ENCODE measurements at regions not wholly inside any gene's neighbourhood (a gene's known extent, or its start where the extent isn't known, plus 50 kb on each side); places are given as distances from the start of the nearest gene placed in this dataset.
"Not testable (repeated sequence)": the region's sequence is repeated elsewhere in the genome, so short reads cannot be mapped to it uniquely, and the experiment has no call there.

- POLR2A ChIA-PET; H3K36me3 Mint-ChIP-seq; H3K27ac Mint-ChIP-seq; H3K27me3 Mint-ChIP-seq; H3K9me3 Mint-ChIP-seq; DNase-seq; H3K4me3 Mint-ChIP-seq; CTCF ChIA-PET; intact Hi-C loops (cut with micrococcal nuclease): not testable (repeated sequence)
- peaks cover 11% of the 10 kb centered on the region for H3K4me1 Mint-ChIP-seq (ENCODE audit: low read depth)
These were observed 164.3 kb downstream of the VSIG4 start for GRCh38 chrX:65875614-65876013.

- Mint-ChIP-seq H3K27me3 (no peaks in the 10 kb centered on the region), H3K4me3 (no peak overlapping the region), H3K36me3 (no peaks in the 10 kb centered on the region), H3K4me1 (ENCODE audit: low read depth) (peaks cover 9% of the 10 kb centered on the region), H3K27ac (no peak overlapping the region), H3K9me3 (peaks cover 2% of the 10 kb centered on the region)
- intact Hi-C loops (cut with micrococcal nuclease) = no loop called here
- POLR2A ChIA-PET = no interaction called here
- no peak for DNase-seq
- CTCF ChIA-PET = no interaction called here
These were observed 165.1 kb downstream of the VSIG4 start for GRCh38 chrX:65874765-65875164.

GRCh38 chrX:65874110-65874509, 165.8 kb downstream of the VSIG4 start:
- Mint-ChIP-seq H3K4me1 (ENCODE audit: low read depth) (peaks cover 9% of the 10 kb centered on the region), H3K27me3 (no peaks in the 10 kb centered on the region), H3K9me3 (peaks cover 2% of the 10 kb centered on the region), H3K36me3 (no peaks in the 10 kb centered on the region), H3K27ac (no peak overlapping the region), H3K4me3 (no peak overlapping the region)
- ChIA-PET CTCF (no interaction called here), POLR2A (no interaction called here)
- intact Hi-C loops (cut with micrococcal nuclease) = no loop called here
- no peak for DNase-seq

GRCh38 chrX:65873385-65873784, 166.5 kb downstream of the VSIG4 start:
- Mint-ChIP-seq H3K9me3 (peaks cover 2% of the 10 kb centered on the region), H3K4me3 (no peak overlapping the region), H3K4me1 (ENCODE audit: low read depth) (peaks cover 8% of the 10 kb centered on the region), H3K36me3 (no peaks in the 10 kb centered on the region), H3K27ac (no peak overlapping the region), H3K27me3 (no peaks in the 10 kb centered on the region)
- ChIA-PET POLR2A (no interaction called here), CTCF (no interaction called here)
- DNase-seq = no peak
- intact Hi-C loops (cut with micrococcal nuclease) = no loop called here

- Mint-ChIP-seq H3K36me3 (no peaks in the 10 kb centered on the region), H3K4me1 (ENCODE audit: low read depth) (peaks cover 4% of the 10 kb centered on the region), H3K4me3 (no peak overlapping the region), H3K27ac (no peak overlapping the region), H3K9me3 (peaks cover 2% of the 10 kb centered on the region), H3K27me3 (no peaks in the 10 kb centered on the region)
- intact Hi-C loops (cut with micrococcal nuclease) = no loop called here
- POLR2A ChIA-PET = no interaction called here
- CTCF ChIA-PET = interaction anchor here (0.8 kb wide), 1 partner anchor 21 kb away, joined by 3 read pairs; no protein-coding TSS in a partner anchor
- DNase-seq = peak; percentile 14
These were observed 168.1 kb downstream of the VSIG4 start for GRCh38 chrX:65871671-65872311.

- CTCF ChIA-PET; DNase-seq; H3K27me3 Mint-ChIP-seq; intact Hi-C loops (cut with micrococcal nuclease); POLR2A ChIA-PET; H3K9me3 Mint-ChIP-seq; H3K27ac Mint-ChIP-seq; H3K36me3 Mint-ChIP-seq; H3K4me3 Mint-ChIP-seq: not testable (repeated sequence)
- H3K4me1 Mint-ChIP-seq (ENCODE audit: low read depth) = peaks cover 14% of the 10 kb centered on the region
These were observed 169.3 kb downstream of the VSIG4 start for GRCh38 chrX:65870544-65870943.

GRCh38 chrX:65866773-65867172, 173.1 kb downstream of the VSIG4 start:
- ChIA-PET POLR2A (no interaction called here), CTCF (interaction anchor here (0.7 kb wide), 1 partner anchor 134 kb away, joined by 3 read pairs; no protein-coding TSS in a partner anchor)
- Mint-ChIP-seq H3K4me3 (no peak overlapping the region), H3K27ac (no peak overlapping the region), H3K27me3 (no peaks in the 10 kb centered on the region), H3K9me3 (no peaks in the 10 kb centered on the region), H3K36me3 (no peaks in the 10 kb centered on the region), H3K4me1 (ENCODE audit: low read depth) (peaks cover 27% of the 10 kb centered on the region)
- DNase-seq = no peak
- intact Hi-C loops (cut with micrococcal nuclease) = loop anchor here (1.0 to 2.0 kb wide), 4 partner anchors 60 to 271 kb away; no protein-coding TSS in a partner anchor

GRCh38 chrX:65866146-65866545, 173.7 kb downstream of the VSIG4 start:
- peak; percentile 56 for DNase-seq
- Mint-ChIP-seq H3K36me3 (no peaks in the 10 kb centered on the region), H3K27ac (peak overlapping the region; percentile 51), H3K27me3 (no peaks in the 10 kb centered on the region), H3K9me3 (no peaks in the 10 kb centered on the region), H3K4me3 (no peak overlapping the region), H3K4me1 (ENCODE audit: low read depth) (peaks cover 33% of the 10 kb centered on the region)
- POLR2A ChIA-PET = no interaction called here
- intact Hi-C loops (cut with micrococcal nuclease) = loop anchor here (1.0 to 2.0 kb wide), 4 partner anchors 60 to 271 kb away; no protein-coding TSS in a partner anchor
- CTCF ChIA-PET = interaction anchor here (0.7 kb wide), 1 partner anchor 135 kb away, joined by 3 read pairs; no protein-coding TSS in a partner anchor

- peaks cover 54% of the 10 kb centered on the region for H3K4me1 Mint-ChIP-seq (ENCODE audit: low read depth)
- intact Hi-C loops (cut with micrococcal nuclease) = loop anchor here (5.0 kb wide), 1 partner anchor 115 kb away; no protein-coding TSS in a partner anchor
- ChIA-PET CTCF (no interaction called here), POLR2A (no interaction called here)
- no peak overlapping the region for H3K4me3 Mint-ChIP-seq
- no peaks in the 10 kb centered on the region for H3K9me3 Mint-ChIP-seq
- H3K27me3 Mint-ChIP-seq = no peaks in the 10 kb centered on the region
- no peaks in the 10 kb centered on the region for H3K36me3 Mint-ChIP-seq
- no peak overlapping the region for H3K27ac Mint-ChIP-seq
- DNase-seq = no peak
These were observed 177.2 kb downstream of the VSIG4 start for GRCh38 chrX:65862638-65863037.

GRCh38 chrX:65859299-65859698, 180.6 kb downstream of the VSIG4 start:
- no peak for DNase-seq
- Mint-ChIP-seq H3K36me3 (no peaks in the 10 kb centered on the region), H3K4me1 (ENCODE audit: low read depth) (peaks cover 43% of the 10 kb centered on the region), H3K9me3 (peaks cover 9% of the 10 kb centered on the region), H3K27me3 (no peaks in the 10 kb centered on the region), H3K4me3 (no peak overlapping the region), H3K27ac (peak overlapping the region; percentile 23)
- POLR2A ChIA-PET = no interaction called here
- CTCF ChIA-PET = no interaction called here
- intact Hi-C loops (cut with micrococcal nuclease) = loop anchor here (5.0 kb wide), 1 partner anchor 37 kb away; no protein-coding TSS in a partner anchor

GRCh38 chrX:65854437-65854836, 185.4 kb downstream of the VSIG4 start:
- H3K4me1 Mint-ChIP-seq (ENCODE audit: low read depth); POLR2A ChIA-PET; DNase-seq; CTCF ChIA-PET; intact Hi-C loops (cut with micrococcal nuclease); H3K36me3 Mint-ChIP-seq; H3K4me3 Mint-ChIP-seq; H3K27me3 Mint-ChIP-seq; H3K27ac Mint-ChIP-seq: not testable (repeated sequence)
- H3K9me3 Mint-ChIP-seq = peaks cover 15% of the 10 kb centered on the region

GRCh38 chrX:65851306-65851705, 183.9 kb downstream of the MSN start:
- H3K4me3 Mint-ChIP-seq; POLR2A ChIA-PET; DNase-seq; H3K27me3 Mint-ChIP-seq; CTCF ChIA-PET; H3K4me1 Mint-ChIP-seq (ENCODE audit: low read depth); intact Hi-C loops (cut with micrococcal nuclease); H3K36me3 Mint-ChIP-seq; H3K27ac Mint-ChIP-seq: not testable (repeated sequence)
- peaks cover 15% of the 10 kb centered on the region for H3K9me3 Mint-ChIP-seq

GRCh38 chrX:65850821-65851220, 183.4 kb downstream of the MSN start:
- peaks cover 15% of the 10 kb centered on the region for H3K9me3 Mint-ChIP-seq
- DNase-seq; H3K36me3 Mint-ChIP-seq; intact Hi-C loops (cut with micrococcal nuclease); H3K4me1 Mint-ChIP-seq (ENCODE audit: low read depth); H3K27me3 Mint-ChIP-seq; H3K4me3 Mint-ChIP-seq; POLR2A ChIA-PET; H3K27ac Mint-ChIP-seq; CTCF ChIA-PET: not testable (repeated sequence)

Data from activated CD4-positive, alpha-beta memory T cell treated with anti-CD3 and anti-CD28 coated beads for 36 hours (primary cell).